ENCODE measurements at regions not wholly inside any gene's neighbourhood (a gene's known extent, or its start where the extent isn't known, plus 50 kb on each side); places are given as distances from the start of the nearest gene placed in this dataset.

DNA sequence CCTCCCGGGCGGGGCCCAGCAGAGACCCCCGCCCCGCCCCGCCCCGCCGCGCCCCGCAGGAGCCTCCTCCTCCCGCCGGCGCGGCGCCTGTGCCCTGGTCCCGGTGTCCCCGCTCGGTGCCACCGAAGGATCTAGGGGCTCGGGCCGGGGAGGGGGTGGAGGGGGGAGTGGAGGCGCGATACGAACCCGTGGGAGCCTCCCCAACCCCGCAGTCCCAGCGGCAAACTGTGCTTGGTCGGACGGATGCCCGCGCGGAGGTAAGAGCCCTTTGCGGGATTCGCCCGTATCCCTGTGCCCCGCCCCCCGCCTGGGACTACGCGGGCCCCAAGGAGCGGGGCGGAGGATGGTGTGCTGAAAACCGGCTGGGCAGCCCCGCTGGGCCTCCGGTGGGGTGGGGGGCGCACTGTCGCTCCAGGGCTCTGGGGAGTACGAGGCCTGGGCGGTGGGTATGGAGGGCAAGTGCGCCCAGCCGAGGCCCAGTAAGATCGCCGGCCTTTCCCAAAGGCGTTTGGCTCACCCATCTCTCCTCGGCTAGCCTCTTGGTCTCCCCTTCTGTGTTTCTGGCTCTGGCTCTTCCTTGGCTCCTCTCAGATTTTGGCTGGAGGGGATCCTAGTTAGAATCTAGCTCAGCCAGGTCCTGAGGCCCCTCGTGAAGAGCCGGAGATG is 65.6 kb upstream of the POLG start:
- H3K4me3 ChIP-seq, result peak overlapping the region in 1 of 3 donors; percentile 31
- WGBS (ENCODE audit: insufficient coverage, low coverage, low lambda C conversion rate, missing lambda C conversion rate), result no CpG with 5 or more reads among the region's 55 CpGs
- intact Hi-C loops (cut with DNase I), result no loop called here
- H3K36me3 ChIP-seq, result no peaks in the 10 kb centered on the region
- no peak overlapping the region for H3K27ac ChIP-seq
- no peak for TF ChIP-seq POLR2A (IDR thresholded peaks at IDR 0.05)
- TF ChIP-seq, protein P1, sequence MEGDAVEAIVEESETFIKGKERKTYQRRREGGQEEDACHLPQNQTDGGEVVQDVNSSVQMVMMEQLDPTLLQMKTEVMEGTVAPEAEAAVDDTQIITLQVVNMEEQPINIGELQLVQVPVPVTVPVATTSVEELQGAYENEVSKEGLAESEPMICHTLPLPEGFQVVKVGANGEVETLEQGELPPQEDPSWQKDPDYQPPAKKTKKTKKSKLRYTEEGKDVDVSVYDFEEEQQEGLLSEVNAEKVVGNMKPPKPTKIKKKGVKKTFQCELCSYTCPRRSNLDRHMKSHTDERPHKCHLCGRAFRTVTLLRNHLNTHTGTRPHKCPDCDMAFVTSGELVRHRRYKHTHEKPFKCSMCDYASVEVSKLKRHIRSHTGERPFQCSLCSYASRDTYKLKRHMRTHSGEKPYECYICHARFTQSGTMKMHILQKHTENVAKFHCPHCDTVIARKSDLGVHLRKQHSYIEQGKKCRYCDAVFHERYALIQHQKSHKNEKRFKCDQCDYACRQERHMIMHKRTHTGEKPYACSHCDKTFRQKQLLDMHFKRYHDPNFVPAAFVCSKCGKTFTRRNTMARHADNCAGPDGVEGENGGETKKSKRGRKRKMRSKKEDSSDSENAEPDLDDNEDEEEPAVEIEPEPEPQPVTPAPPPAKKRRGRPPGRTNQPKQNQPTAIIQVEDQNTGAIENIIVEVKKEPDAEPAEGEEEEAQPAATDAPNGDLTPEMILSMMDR (IDR thresholded peaks at IDR 0.05), result no peak
- H3K9me3 ChIP-seq, result no peaks in the 10 kb centered on the region
- H3K27me3 ChIP-seq, result peaks cover 6 to 34% of the 10 kb centered on the region in 2 donors
- DNase-seq, result no peak
- no peak for ATAC-seq
- peaks cover 0 to 10% (median 0%) of the 10 kb centered on the region in 4 donors for H3K4me1 ChIP-seq

DNA sequence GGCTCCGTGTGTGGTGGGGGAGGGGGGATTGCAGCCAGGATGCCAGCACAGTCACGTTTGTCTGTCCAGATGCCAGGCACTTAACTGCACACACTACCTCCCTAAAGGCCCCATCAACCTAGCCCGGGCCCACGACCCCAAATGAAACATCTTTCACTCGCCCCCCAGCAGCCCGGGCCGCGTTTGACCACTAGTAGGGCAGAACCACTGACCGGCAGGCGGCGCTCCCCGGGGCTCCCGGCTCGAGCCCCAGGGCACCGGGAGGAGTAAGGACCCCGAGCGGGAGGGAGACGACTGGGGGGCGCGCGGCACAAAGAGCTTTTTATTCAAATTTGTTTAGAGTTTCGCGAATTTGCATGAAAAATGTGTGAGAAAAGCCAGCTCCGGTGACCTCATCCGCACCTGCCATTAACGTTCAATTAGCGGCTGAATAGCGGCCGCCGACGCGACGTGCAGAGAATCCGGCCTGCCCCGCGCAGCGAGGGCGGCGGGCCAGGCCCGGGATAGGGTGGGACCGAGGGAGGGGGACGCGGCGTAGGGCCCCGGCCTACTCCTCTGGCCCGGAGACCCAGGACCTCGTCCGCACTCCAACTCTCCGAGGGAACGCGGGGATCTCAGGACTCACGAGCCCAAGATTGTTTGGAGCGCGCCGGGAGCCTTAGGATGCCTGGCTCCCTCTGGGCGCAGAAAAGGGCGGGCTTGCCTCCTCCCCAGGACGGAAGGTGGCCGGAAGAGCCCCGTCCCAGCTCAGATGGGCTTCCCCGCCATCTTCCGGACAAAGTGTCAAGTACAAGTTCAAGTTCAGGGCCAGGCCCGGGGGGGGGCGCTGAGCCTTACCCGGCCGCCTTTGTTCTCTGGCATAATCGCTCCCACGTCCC is 64.9 kb upstream of the POLG start:
- no peaks in the 10 kb centered on the region for H3K36me3 ChIP-seq
- DNase-seq (peak in 1 of 3 donors; percentile 29), ATAC-seq (peak; percentile 20 to 28 (median 22))
- H3K27me3 ChIP-seq, result peaks cover 3 to 30% of the 10 kb centered on the region in 2 donors
- H3K27ac ChIP-seq, result no peak overlapping the region
- TF ChIP-seq, protein P1 (IDR thresholded peaks at IDR 0.05), result peak in 1 of 4 donors; percentile 22
- no peak for TF ChIP-seq POLR2A (IDR thresholded peaks at IDR 0.05)
- 4% methylated on average over 32 of the region's 68 CpGs for WGBS (ENCODE audit: insufficient coverage, low coverage, low lambda C conversion rate, missing lambda C conversion rate)
- H3K9me3 ChIP-seq, result no peaks in the 10 kb centered on the region
- intact Hi-C loops (cut with DNase I), result no loop called here
- H3K4me3 ChIP-seq, result peak overlapping the region in 1 of 3 donors; percentile 31
- H3K4me1 ChIP-seq, result peaks cover 0 to 10% (median 0%) of the 10 kb centered on the region in 4 donors

DNA sequence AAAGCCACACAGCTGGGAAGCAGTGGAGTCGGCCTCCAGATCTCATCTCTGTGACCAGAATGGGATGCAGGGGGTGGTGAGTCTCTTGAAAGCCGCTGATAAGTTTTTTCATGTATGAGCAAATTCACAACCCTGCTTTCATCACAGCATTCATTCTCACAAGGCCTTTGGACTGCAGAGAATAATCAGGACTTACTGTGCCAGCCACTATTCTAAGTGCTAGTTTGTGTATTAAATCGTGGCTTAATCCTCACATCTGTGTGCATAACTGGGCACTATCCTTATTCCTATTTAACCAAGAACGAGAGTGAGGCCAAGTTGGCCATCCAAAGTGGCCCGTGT is 64.2 kb upstream of the POLG start:
- no peak overlapping the region for H3K4me3 ChIP-seq
- DNase-seq (no peak), ATAC-seq (no peak)
- H3K27ac ChIP-seq, result no peak overlapping the region
- intact Hi-C loops (cut with DNase I), result no loop called here
- no peaks in the 10 kb centered on the region for H3K36me3 ChIP-seq
- TF ChIP-seq, protein P1 (IDR thresholded peaks at IDR 0.05), result no peak
- TF ChIP-seq POLR2A (IDR thresholded peaks at IDR 0.05), result no peak
- 26% methylated on average over 3 of the region's 5 CpGs for WGBS (ENCODE audit: insufficient coverage, low coverage, low lambda C conversion rate, missing lambda C conversion rate)
- peaks cover 0 to 10% (median 0%) of the 10 kb centered on the region in 4 donors for H3K4me1 ChIP-seq
- no peaks in the 10 kb centered on the region for H3K9me3 ChIP-seq
- peaks cover 0 to 30% of the 10 kb centered on the region in 2 donors for H3K27me3 ChIP-seq

DNA sequence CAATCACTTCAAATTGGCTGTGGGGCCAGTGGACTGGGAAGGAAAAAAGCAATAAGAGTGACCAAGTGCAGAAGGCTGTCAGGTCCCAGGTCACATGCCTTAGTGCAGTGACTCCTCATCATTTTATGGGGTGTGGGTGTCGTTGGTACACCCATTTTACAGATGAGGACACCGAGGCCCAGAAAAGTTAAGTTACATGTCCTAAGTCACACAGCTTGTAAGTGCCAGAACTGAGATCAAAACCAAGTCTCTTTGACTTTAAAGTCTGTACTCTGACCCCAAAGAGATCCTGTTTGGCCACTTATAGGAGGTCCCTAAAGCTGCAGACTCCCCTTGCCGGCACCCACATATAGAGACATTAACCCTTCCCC is 63.0 kb upstream of the POLG start:
- Histone ChIP-seq H3K36me3 (no peaks in the 10 kb centered on the region), H3K4me1 (peaks cover 0 to 10% (median 0%) of the 10 kb centered on the region in 4 donors), H3K27me3 (peaks cover 0 to 30% of the 10 kb centered on the region in 2 donors), H3K4me3 (no peak overlapping the region), H3K27ac (no peak overlapping the region), H3K9me3 (no peaks in the 10 kb centered on the region)
- no peak for DNase-seq
- TF ChIP-seq, protein P1 (IDR thresholded peaks at IDR 0.05), result no peak
- no peak for TF ChIP-seq POLR2A (IDR thresholded peaks at IDR 0.05)
- intact Hi-C loops (cut with DNase I), result no loop called here
- ATAC-seq, result no peak
- WGBS (ENCODE audit: insufficient coverage, low coverage, low lambda C conversion rate, missing lambda C conversion rate), result 20% methylated on average over 2 of the region's 3 CpGs
